ENCODE measurements at regions not wholly inside any gene's neighbourhood (a gene's known extent, or its start where the extent isn't known, plus 50 kb on each side); places are given as distances from the start of the nearest gene placed in this dataset.

- H3K4me3 Mint-ChIP-seq (ENCODE audit: unreplicated experiment) = no peak overlapping the region
- Histone ChIP-seq H3K4me3 (ENCODE audit: insufficient read depth, low read depth, low read length) (no peak overlapping the region), H3K4me1 (ENCODE audit: insufficient read depth, low read length) (no peaks in the 10 kb centered on the region), H2AFZ (ENCODE audit: low read depth, low read length) (no peak overlapping the region), H3K27ac (ENCODE audit: low read depth, low read length) (no peak overlapping the region), H4K20me1 (ENCODE audit: insufficient read depth, low read length) (no peaks in the 10 kb centered on the region), H3K36me3 (ENCODE audit: insufficient read depth, low read length) (no peaks in the 10 kb centered on the region), H3K27me3 (ENCODE audit: insufficient read depth, low read length) (no peaks in the 10 kb centered on the region), H3K9ac (ENCODE audit: low read length) (no peak overlapping the region), H3K4me2 (ENCODE audit: low read length) (no peak overlapping the region), H3K79me2 (ENCODE audit: insufficient read depth, low read length) (no peaks in the 10 kb centered on the region), H3K9me3 (ENCODE audit: insufficient read depth, low read depth, low read length) (peaks cover 5% of the 10 kb centered on the region)
- FAIRE-seq (no peak), DNase-seq (ENCODE audit: low read depth) (no peak)
- no peaks in the 10 kb centered on the region for H3K36me3 Mint-ChIP-seq (ENCODE audit: low read depth, unreplicated experiment)
- H3K27ac Mint-ChIP-seq (ENCODE audit: unreplicated experiment) = no peak overlapping the region
- peaks cover 4% of the 10 kb centered on the region for H3K4me1 Mint-ChIP-seq (ENCODE audit: low read depth, unreplicated experiment)
- peaks cover 35% of the 10 kb centered on the region for H3K27me3 Mint-ChIP-seq (ENCODE audit: low read depth, unreplicated experiment)
- no peaks in the 10 kb centered on the region for H3K9me3 Mint-ChIP-seq (ENCODE audit: unreplicated experiment)
- TF ChIP-seq EZH2 (IDR thresholded peaks at IDR 0.05; ENCODE audit: insufficient read depth, low read length) = no peak
- no peak for TF ChIP-seq CTCF (IDR thresholded peaks at IDR 0.05; ENCODE audit: insufficient read depth, low read depth, low read length)
Measured at GRCh38 chr11:71101046-71101445, 151.3 kb downstream of the SHANK2 start.

GRCh38 chr11:71098776-71099175 is 153.6 kb downstream of the SHANK2 start:
- H3K36me3 Mint-ChIP-seq (ENCODE audit: low read depth, unreplicated experiment) = no peaks in the 10 kb centered on the region
- H3K27ac ChIP-seq (ENCODE audit: low read depth, low read length) = no peak overlapping the region
- no peak overlapping the region for H3K9ac ChIP-seq (ENCODE audit: low read length)
- no peak for FAIRE-seq
- H3K4me2 ChIP-seq (ENCODE audit: low read length) = no peak overlapping the region
- no peaks in the 10 kb centered on the region for H3K4me1 ChIP-seq (ENCODE audit: insufficient read depth, low read length)
- no peak overlapping the region for H3K4me3 Mint-ChIP-seq (ENCODE audit: unreplicated experiment)
- H4K20me1 ChIP-seq (ENCODE audit: insufficient read depth, low read length) = no peaks in the 10 kb centered on the region
- no peak for DNase-seq (ENCODE audit: low read depth)
- H3K27me3 ChIP-seq (ENCODE audit: insufficient read depth, low read length) = no peaks in the 10 kb centered on the region
- H3K79me2 ChIP-seq (ENCODE audit: insufficient read depth, low read length) = no peaks in the 10 kb centered on the region
- no peaks in the 10 kb centered on the region for H3K9me3 Mint-ChIP-seq (ENCODE audit: unreplicated experiment)
- H3K27ac Mint-ChIP-seq (ENCODE audit: unreplicated experiment) = no peak overlapping the region
- peaks cover 5% of the 10 kb centered on the region for H3K9me3 ChIP-seq (ENCODE audit: insufficient read depth, low read depth, low read length)
- no peaks in the 10 kb centered on the region for H3K36me3 ChIP-seq (ENCODE audit: insufficient read depth, low read length)
- H2AFZ ChIP-seq (ENCODE audit: low read depth, low read length) = no peak overlapping the region
- H3K27me3 Mint-ChIP-seq (ENCODE audit: low read depth, unreplicated experiment) = peaks cover 25% of the 10 kb centered on the region
- H3K4me1 Mint-ChIP-seq (ENCODE audit: low read depth, unreplicated experiment) = peaks cover 4% of the 10 kb centered on the region
- TF ChIP-seq CTCF (IDR thresholded peaks at IDR 0.05; ENCODE audit: insufficient read depth, low read depth, low read length) (no peak), EZH2 (IDR thresholded peaks at IDR 0.05; ENCODE audit: insufficient read depth, low read length) (no peak)
- H3K4me3 ChIP-seq (ENCODE audit: insufficient read depth, low read depth, low read length) = no peak overlapping the region

GRCh38 chr11:71097506-71098240 is 154.7 kb downstream of the SHANK2 start:
- no peaks in the 10 kb centered on the region for H3K79me2 ChIP-seq (ENCODE audit: insufficient read depth, low read length)
- no peaks in the 10 kb centered on the region for H3K36me3 ChIP-seq (ENCODE audit: insufficient read depth, low read length)
- DNase-seq (ENCODE audit: low read depth) = no peak
- peaks cover 2% of the 10 kb centered on the region for H3K36me3 Mint-ChIP-seq (ENCODE audit: low read depth, unreplicated experiment)
- H3K27me3 Mint-ChIP-seq (ENCODE audit: low read depth, unreplicated experiment) = peaks cover 25% of the 10 kb centered on the region
- H3K9ac ChIP-seq (ENCODE audit: low read length) = no peak overlapping the region
- no peaks in the 10 kb centered on the region for H4K20me1 ChIP-seq (ENCODE audit: insufficient read depth, low read length)
- H3K27ac ChIP-seq (ENCODE audit: low read depth, low read length) = no peak overlapping the region
- FAIRE-seq = no peak
- no peaks in the 10 kb centered on the region for H3K9me3 Mint-ChIP-seq (ENCODE audit: unreplicated experiment)
- H3K4me1 Mint-ChIP-seq (ENCODE audit: low read depth, unreplicated experiment) = peaks cover 4% of the 10 kb centered on the region
- H3K4me3 ChIP-seq (ENCODE audit: insufficient read depth, low read depth, low read length) = no peak overlapping the region
- no peaks in the 10 kb centered on the region for H3K4me1 ChIP-seq (ENCODE audit: insufficient read depth, low read length)
- H3K4me3 Mint-ChIP-seq (ENCODE audit: unreplicated experiment) = no peak overlapping the region
- no peak overlapping the region for H3K4me2 ChIP-seq (ENCODE audit: low read length)
- no peaks in the 10 kb centered on the region for H3K27me3 ChIP-seq (ENCODE audit: insufficient read depth, low read length)
- H3K9me3 ChIP-seq (ENCODE audit: insufficient read depth, low read depth, low read length) = peaks cover 5% of the 10 kb centered on the region
- H2AFZ ChIP-seq (ENCODE audit: low read depth, low read length) = no peak overlapping the region
- H3K27ac Mint-ChIP-seq (ENCODE audit: unreplicated experiment) = no peak overlapping the region
- no peak for TF ChIP-seq CTCF (IDR thresholded peaks at IDR 0.05; ENCODE audit: insufficient read depth, low read depth, low read length)
